Immature natural killer cell (primary cell): ENCODE measurements at regions not wholly inside any gene's neighbourhood (a gene's known extent, or its start where the extent isn't known, plus 50 kb on each side); places are given as distances from the start of the nearest gene placed in this dataset.
"Not testable (repeated sequence)": the region's sequence is repeated elsewhere in the genome, so short reads cannot be mapped to it uniquely, and the experiment has no call there.

Experiments
- DNase-seq, 3 donors: peaks; one replicate each; pipeline ENCODE4 v3.0.0; 2022; ENCODE audit warnings: mixed read lengths in 1 of 3
- H3K27ac Mint-ChIP-seq, 6 donors: one replicate each; pipeline ENCODE4 v1.8.0; 2020; ENCODE audit warnings: mixed read lengths in 6 of 6, mild to moderate bottlenecking in 5 of 6, inconsistent platforms in 4 of 6, moderate library complexity in 3 of 6
- H3K27me3 Mint-ChIP-seq, 3 donors: one replicate each; pipeline ENCODE4 v1.8.0; 2020 to 2021; ENCODE audit warnings: low read depth in 3 of 3, mild to moderate bottlenecking in 3 of 3, mixed read lengths in 3 of 3, moderate library complexity in 3 of 3, inconsistent platforms in 1 of 3
- H3K36me3 Mint-ChIP-seq, 3 donors: one replicate each; pipeline ENCODE4 v1.8.0; 2020; ENCODE audit warnings: mixed read lengths in 3 of 3, inconsistent platforms in 2 of 3, mild to moderate bottlenecking in 2 of 3
- H3K4me1 Mint-ChIP-seq, 2 donors: one replicate each; pipeline ENCODE4 v1.8.0; 2020; ENCODE audit warnings: inconsistent platforms in 2 of 2, mild to moderate bottlenecking in 2 of 2, mixed read lengths in 2 of 2, moderate library complexity in 1 of 2
- H3K4me3 Mint-ChIP-seq, 5 donors: one replicate each; pipeline ENCODE4 v1.8.0; 2020; ENCODE audit warnings: mild to moderate bottlenecking in 5 of 5, mixed read lengths in 5 of 5, inconsistent platforms in 3 of 5, moderate library complexity in 3 of 5
- H3K9me3 Mint-ChIP-seq, 6 donors: one replicate each; pipeline ENCODE4 v1.8.0; 2020; ENCODE audit warnings: mild to moderate bottlenecking in 6 of 6, mixed read lengths in 6 of 6, inconsistent platforms in 4 of 6, moderate library complexity in 3 of 6

GRCh38 chr14:55847766-55848165, 267.8 kb downstream of the KTN1 start:
- H3K27ac Mint-ChIP-seq, result no peak overlapping the region
- DNase-seq, result no peak
- peaks cover 0 to 2% of the 10 kb centered on the region in 2 donors for H3K4me1 Mint-ChIP-seq
- peaks cover 0 to 6% (median 1%) of the 10 kb centered on the region in 3 donors for H3K27me3 Mint-ChIP-seq
- H3K4me3 Mint-ChIP-seq, result no peak overlapping the region
- no peaks in the 10 kb centered on the region for H3K9me3 Mint-ChIP-seq
- H3K36me3 Mint-ChIP-seq, result no peaks in the 10 kb centered on the region

GRCh38 chr14:55848964-55849363, 269.0 kb downstream of the KTN1 start:
- no peak overlapping the region for H3K27ac Mint-ChIP-seq
- DNase-seq, result no peak
- no peak overlapping the region for H3K4me3 Mint-ChIP-seq
- H3K36me3 Mint-ChIP-seq, result no peaks in the 10 kb centered on the region
- H3K27me3 Mint-ChIP-seq, result peaks cover 0 to 1% (median 0%) of the 10 kb centered on the region in 3 donors
- H3K4me1 Mint-ChIP-seq, result peaks cover 0 to 2% of the 10 kb centered on the region in 2 donors
- H3K9me3 Mint-ChIP-seq, result no peaks in the 10 kb centered on the region

- DNase-seq, result no peak
- H3K27ac Mint-ChIP-seq, result no peak overlapping the region
- peaks cover 0 to 1% (median 0%) of the 10 kb centered on the region in 3 donors for H3K27me3 Mint-ChIP-seq
- H3K4me1 Mint-ChIP-seq, result peaks cover 0 to 2% of the 10 kb centered on the region in 2 donors
- H3K36me3 Mint-ChIP-seq, result no peaks in the 10 kb centered on the region
- peaks cover 0 to 2% (median 0%) of the 10 kb centered on the region in 6 donors for H3K9me3 Mint-ChIP-seq
- H3K4me3 Mint-ChIP-seq, result no peak overlapping the region
Measured at GRCh38 chr14:55849833-55850232, 268.4 kb upstream of the PELI2 start.

GRCh38 chr14:55850825-55851241, 267.4 kb upstream of the PELI2 start:
- DNase-seq, result no peak
- peaks cover 0 to 1% of the 10 kb centered on the region in 2 donors for H3K4me1 Mint-ChIP-seq
- H3K9me3 Mint-ChIP-seq, result peaks cover 0 to 2% (median 0%) of the 10 kb centered on the region in 6 donors
- H3K27me3 Mint-ChIP-seq, result peaks cover 0 to 1% (median 0%) of the 10 kb centered on the region in 3 donors
- H3K27ac Mint-ChIP-seq, result no peak overlapping the region
- H3K4me3 Mint-ChIP-seq, result no peak overlapping the region
- H3K36me3 Mint-ChIP-seq, result no peaks in the 10 kb centered on the region

GRCh38 chr14:55851301-55851700, 266.9 kb upstream of the PELI2 start:
- Mint-ChIP-seq H3K4me3 (no peak overlapping the region), H3K9me3 (peaks cover 0 to 2% (median 0%) of the 10 kb centered on the region in 6 donors), H3K4me1 (no peaks in the 10 kb centered on the region), H3K27me3 (peaks cover 0 to 1% (median 0%) of the 10 kb centered on the region in 3 donors), H3K36me3 (no peaks in the 10 kb centered on the region), H3K27ac (no peak overlapping the region)
- no peak for DNase-seq

GRCh38 chr14:55851961-55852360, 266.2 kb upstream of the PELI2 start:
- no peak for DNase-seq
- Mint-ChIP-seq H3K27ac (no peak overlapping the region), H3K4me1 (no peaks in the 10 kb centered on the region), H3K36me3 (no peaks in the 10 kb centered on the region), H3K9me3 (peaks cover 0 to 2% (median 0%) of the 10 kb centered on the region in 6 donors), H3K27me3 (peaks cover 0 to 1% (median 0%) of the 10 kb centered on the region in 3 donors), H3K4me3 (no peak overlapping the region)

GRCh38 chr14:55855751-55856150, 262.5 kb upstream of the PELI2 start:
- H3K36me3 Mint-ChIP-seq, result peaks cover 0 to 4% (median 4%) of the 10 kb centered on the region in 3 donors
- H3K27me3 Mint-ChIP-seq, result peaks cover 0 to 6% (median 1%) of the 10 kb centered on the region in 3 donors
- no peak for DNase-seq
- no peak overlapping the region for H3K4me3 Mint-ChIP-seq
- no peak overlapping the region for H3K27ac Mint-ChIP-seq
- H3K9me3 Mint-ChIP-seq, result peaks cover 0 to 11% (median 6%) of the 10 kb centered on the region in 6 donors
- H3K4me1 Mint-ChIP-seq, result no peaks in the 10 kb centered on the region

- Mint-ChIP-seq H3K27ac (no peak overlapping the region), H3K36me3 (peaks cover under 1 to 13% (median 6%) of the 10 kb centered on the region in 3 donors), H3K4me3 (no peak overlapping the region), H3K27me3 (peaks cover 0 to 8% (median 3%) of the 10 kb centered on the region in 3 donors), H3K9me3 (peaks cover 3 to 17% (median 15%) of the 10 kb centered on the region in 6 donors), H3K4me1 (no peaks in the 10 kb centered on the region)
- no peak for DNase-seq
Measured at GRCh38 chr14:55858604-55859003, 259.6 kb upstream of the PELI2 start.

GRCh38 chr14:55861561-55861960, 256.6 kb upstream of the PELI2 start:
- H3K9me3 Mint-ChIP-seq, result peaks cover 10 to 30% (median 23%) of the 10 kb centered on the region in 6 donors
- not testable (repeated sequence) for H3K4me3 Mint-ChIP-seq, H3K27ac Mint-ChIP-seq, DNase-seq, H3K4me1 Mint-ChIP-seq
- H3K36me3 Mint-ChIP-seq, result peaks cover 4 to 19% (median 15%) of the 10 kb centered on the region in 3 donors
- peaks cover 0 to 12% (median 3%) of the 10 kb centered on the region in 3 donors for H3K27me3 Mint-ChIP-seq

GRCh38 chr14:55864890-55865655, 253.1 kb upstream of the PELI2 start:
- Mint-ChIP-seq H3K4me1 (no peaks in the 10 kb centered on the region), H3K27me3 (peaks cover 0 to 6% (median 3%) of the 10 kb centered on the region in 3 donors), H3K27ac (no peak overlapping the region), H3K9me3 (peaks cover 7 to 23% (median 19%) of the 10 kb centered on the region in 6 donors), H3K36me3 (peaks cover 4 to 19% (median 11%) of the 10 kb centered on the region in 3 donors), H3K4me3 (no peak overlapping the region)
- no peak for DNase-seq

GRCh38 chr14:55867311-55867710, 250.9 kb upstream of the PELI2 start:
- peak overlapping the region in 1 of 6 donors; percentile 8 for H3K27ac Mint-ChIP-seq
- DNase-seq, result no peak
- H3K36me3 Mint-ChIP-seq, result peaks cover 4 to 12% (median 11%) of the 10 kb centered on the region in 3 donors
- no peak overlapping the region for H3K4me3 Mint-ChIP-seq
- H3K4me1 Mint-ChIP-seq, result no peaks in the 10 kb centered on the region
- H3K27me3 Mint-ChIP-seq, result peaks cover 1 to 4% (median 4%) of the 10 kb centered on the region in 3 donors
- H3K9me3 Mint-ChIP-seq, result peaks cover 7 to 19% (median 15%) of the 10 kb centered on the region in 6 donors

- Mint-ChIP-seq H3K4me3 (no peak overlapping the region), H3K27ac (peak overlapping the region in 2 of 6 donors; percentile 48 to 77), H3K4me1 (no peaks in the 10 kb centered on the region), H3K36me3 (peaks cover 4 to 12% (median 11%) of the 10 kb centered on the region in 3 donors), H3K9me3 (peaks cover 7 to 18% (median 14%) of the 10 kb centered on the region in 6 donors), H3K27me3 (peaks cover 4 to 7% (median 4%) of the 10 kb centered on the region in 3 donors)
- DNase-seq, result no peak
Measured at GRCh38 chr14:55867719-55868118, 250.5 kb upstream of the PELI2 start.

GRCh38 chr14:55869397-55870049, 248.7 kb upstream of the PELI2 start:
- H3K4me3 Mint-ChIP-seq, result no peak overlapping the region
- DNase-seq, result no peak
- no peak overlapping the region for H3K27ac Mint-ChIP-seq
- H3K9me3 Mint-ChIP-seq, result peaks cover 0 to 5% (median 3%) of the 10 kb centered on the region in 6 donors
- H3K36me3 Mint-ChIP-seq, result peaks cover 0 to 4% (median 3%) of the 10 kb centered on the region in 3 donors
- no peaks in the 10 kb centered on the region for H3K4me1 Mint-ChIP-seq
- peaks cover 4 to 7% (median 6%) of the 10 kb centered on the region in 3 donors for H3K27me3 Mint-ChIP-seq

GRCh38 chr14:55873169-55873568, 245.0 kb upstream of the PELI2 start:
- Mint-ChIP-seq H3K27ac (no peak overlapping the region), H3K9me3 (no peaks in the 10 kb centered on the region), H3K36me3 (peaks cover 0 to 4% (median 0%) of the 10 kb centered on the region in 3 donors), H3K4me1 (no peaks in the 10 kb centered on the region), H3K4me3 (no peak overlapping the region), H3K27me3 (peaks cover 0 to 7% (median 6%) of the 10 kb centered on the region in 3 donors)
- no peak for DNase-seq
